SK-MEL-5 (cell line): ENCODE measurements at regions not wholly inside any gene's neighbourhood (a gene's known extent, or its start where the extent isn't known, plus 50 kb on each side); places are given as distances from the start of the nearest gene placed in this dataset.
"Not testable (repeated sequence)": the region's sequence is repeated elsewhere in the genome, so short reads cannot be mapped to it uniquely, and the experiment has no call there.

Experiments used
- DNase-seq: peaks from one replicate; pipeline ENCODE4 v3.0.0-alpha.2; 2016; ENCODE audit warnings: low read depth, low spot score
- in situ Hi-C: cut with HindIII; loops from 2 replicates; pipeline ENCODE4 v1.10.0; 2016; ENCODE audit warnings: low sequenced_read_pairs, high pct_unique_total_duplicates, low pct_unique_long_range_greater_than_20kb

DNA sequence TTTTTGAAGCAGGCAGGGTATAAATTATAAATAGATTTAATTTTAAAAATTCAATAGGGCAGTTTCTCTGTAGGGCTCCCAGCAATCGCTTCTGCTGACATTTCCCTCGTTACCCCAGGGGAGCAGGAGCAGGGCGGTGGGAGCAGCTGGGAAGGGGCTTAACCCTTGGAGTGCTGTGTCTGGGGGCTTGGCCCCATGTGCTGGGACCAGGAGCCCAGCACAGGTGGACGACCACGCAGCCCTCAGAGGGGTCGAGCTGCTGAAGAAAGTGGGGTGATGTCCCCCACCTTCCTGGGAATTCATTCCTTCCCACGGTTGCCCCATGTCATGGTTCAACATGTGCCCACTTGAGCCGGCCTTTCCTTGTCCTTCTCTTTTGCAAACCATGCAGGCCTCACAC, 67.5 kb upstream of the STX16 start:
- no peak for DNase-seq
- in situ Hi-C loops, result no loop called here

DNA sequence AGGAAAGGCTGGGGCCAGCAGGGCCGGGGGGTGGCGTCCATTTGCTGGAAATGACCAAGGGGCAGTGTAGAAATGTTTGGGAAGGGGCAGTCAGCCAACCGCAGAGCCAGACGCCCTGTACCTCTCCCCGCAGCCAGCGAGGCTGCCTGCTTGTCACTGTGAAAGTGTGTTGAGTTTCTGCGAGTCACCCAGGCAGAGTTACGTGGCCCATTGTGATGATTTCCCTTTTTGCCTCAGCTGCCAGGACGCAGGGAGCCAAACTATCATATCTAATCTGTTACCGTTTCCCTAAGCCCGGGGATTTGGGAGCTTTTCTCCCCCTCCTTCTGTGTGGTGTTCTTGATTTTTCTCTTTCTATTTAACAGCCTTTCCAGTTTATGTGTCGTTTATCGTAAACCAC, 67.9 kb upstream of the STX16 start:
- in situ Hi-C loops, result no loop called here
- no peak for DNase-seq

DNA sequence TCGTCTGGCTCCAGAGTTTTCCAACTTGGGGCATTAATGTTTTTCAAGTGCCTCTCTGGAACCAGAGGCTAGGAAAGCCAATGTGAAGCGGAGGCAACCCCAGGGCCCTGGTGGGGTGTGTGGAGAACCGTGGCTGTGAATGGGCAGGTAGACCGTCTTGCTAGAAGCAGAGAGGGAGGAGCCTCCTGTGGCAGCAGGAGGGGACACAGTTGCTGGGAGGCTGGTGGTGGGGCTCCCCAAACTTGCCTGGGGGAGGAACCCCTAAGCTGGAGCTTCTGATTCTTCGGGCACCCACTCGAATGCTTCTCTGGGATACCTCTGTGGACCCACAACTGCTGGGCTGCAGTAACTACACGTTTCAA, 65.3 kb upstream of the APCDD1L start:
- DNase-seq, result no peak
- in situ Hi-C loops, result no loop called here

DNA sequence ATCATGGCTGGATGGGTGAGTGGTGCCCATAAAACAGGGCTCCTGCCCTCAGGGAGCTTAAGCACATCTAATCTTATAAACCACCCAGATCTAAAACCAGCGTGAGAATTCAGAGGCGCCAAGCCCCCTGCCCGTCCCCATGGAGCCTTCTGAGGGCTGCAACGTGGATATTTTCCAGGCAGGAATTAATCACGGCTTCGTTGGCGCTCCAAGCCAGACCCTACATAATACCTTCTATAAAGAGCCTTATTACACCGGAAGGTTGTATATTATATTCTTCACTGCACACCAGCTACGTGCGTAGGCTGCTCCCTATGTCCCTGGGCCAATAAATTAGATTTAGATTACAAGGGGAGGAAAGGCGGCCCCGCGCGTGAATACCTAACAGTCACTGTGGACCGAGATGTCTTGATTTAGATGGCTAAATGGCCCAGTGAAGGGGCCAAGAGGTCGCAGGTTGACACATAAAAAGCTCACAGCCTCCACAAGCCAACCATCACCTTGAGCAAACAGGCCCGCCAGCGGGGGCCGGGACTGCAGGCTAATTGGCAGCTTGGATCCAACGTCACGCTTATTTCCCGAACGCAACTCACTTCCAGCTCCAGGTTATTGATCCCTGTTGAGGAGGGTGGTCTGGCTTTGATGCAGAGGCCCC, 64.7 kb upstream of the APCDD1L start:
- in situ Hi-C loops, result no loop called here
- DNase-seq, result no peak

DNA sequence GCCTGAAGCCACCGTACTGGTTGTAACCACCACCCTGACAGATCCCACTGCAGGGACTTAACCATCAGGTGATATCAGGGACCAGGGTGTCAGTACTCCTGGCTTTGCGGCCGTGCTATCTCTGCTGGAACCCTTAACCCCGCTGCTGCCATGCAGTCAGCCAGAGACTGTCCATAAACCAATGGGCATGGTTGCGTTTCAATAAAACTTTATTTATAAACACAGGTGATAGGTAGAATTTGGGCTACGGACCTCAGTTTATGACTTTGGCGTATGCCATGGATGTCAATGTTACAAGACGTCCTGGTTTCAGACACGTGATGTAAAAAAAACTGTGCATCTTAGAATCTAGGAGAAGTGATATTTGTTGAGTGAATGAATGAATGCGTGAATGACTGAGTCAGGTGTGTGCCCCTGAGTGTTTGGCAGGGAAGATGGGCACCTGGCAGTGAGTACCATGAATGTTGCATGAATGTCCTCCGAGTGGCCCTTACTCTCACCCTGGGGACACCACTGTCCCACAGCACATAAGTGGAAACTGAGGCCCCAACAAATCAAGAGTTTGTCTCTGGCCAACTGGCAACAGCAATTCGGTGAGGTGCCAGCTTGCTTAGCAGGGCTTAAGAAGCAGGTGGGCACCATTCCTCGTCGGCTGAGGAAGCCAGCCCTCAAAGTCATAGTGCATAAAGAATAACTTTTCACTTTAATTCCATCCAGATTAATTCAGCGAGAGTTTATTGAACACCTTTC, 64.0 kb upstream of the APCDD1L start:
- DNase-seq, result no peak
- in situ Hi-C loops, result no loop called here

DNA sequence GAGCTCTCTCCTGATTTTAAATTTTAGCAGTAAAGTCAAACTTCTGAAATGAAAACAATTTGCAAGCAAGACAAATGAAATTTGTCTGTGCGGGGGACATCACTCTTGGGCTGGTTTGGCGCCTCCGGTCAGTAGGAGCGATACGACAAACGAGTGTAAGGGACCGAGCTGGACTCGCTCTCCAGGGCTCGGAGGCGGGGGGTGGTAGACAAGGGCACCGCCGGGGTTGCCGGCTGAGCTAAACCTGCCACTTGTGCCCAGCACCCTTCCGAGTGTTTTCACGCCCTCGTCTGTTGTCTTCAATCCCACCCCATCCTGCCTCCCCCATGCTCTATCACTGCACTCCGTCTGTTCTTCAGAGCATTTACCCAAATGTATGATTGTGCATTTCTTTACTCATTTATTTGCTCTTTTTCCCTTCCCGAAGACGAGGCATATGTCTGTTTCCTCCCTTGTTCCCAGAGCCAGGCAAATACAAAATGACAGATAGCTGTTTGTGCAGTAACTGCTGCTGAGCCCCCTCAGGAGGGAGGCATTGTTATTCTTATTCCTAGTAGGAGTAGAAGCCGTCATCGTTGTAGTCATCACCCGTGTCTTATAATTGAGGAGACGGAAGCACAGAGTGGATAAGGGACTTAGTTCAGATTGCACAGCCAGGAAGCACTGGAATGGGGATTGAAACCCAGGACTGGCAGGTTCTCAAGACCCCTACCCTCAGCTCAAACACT, 62.8 kb upstream of the APCDD1L start:
- DNase-seq, result no peak
- in situ Hi-C loops, result no loop called here

DNA sequence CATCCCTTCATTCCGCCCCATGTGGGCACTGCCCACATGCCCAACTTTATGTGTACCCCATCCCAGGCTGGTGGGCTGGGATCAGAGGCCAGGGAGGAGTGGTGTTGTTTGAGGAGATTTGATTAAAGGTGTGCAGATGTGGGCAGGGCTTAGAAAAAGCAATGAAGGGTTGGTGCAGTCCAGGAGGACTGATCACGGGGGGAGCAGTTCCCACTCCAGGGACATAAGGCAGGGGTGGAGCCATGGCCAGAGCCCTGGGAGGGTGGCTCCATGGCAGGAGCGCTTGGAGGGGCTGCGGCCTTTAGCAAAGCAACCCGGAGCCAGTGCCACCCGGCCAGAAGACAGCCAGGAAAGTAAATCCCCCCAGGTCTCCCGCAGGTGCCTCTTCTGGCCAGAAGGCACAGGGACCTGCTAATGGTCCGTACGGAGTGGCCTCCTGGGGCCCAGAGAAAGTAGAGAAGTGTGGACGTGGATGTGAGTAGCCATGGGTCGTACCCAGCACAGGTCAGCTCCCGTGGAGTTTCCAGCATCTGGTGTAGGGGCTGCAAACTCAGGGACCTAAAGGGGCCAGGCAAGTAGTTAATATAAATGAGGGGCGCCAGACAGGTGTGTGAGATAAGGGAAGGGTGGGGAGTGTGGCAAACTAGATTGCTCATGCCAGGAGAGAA, 62.1 kb upstream of the APCDD1L start:
- in situ Hi-C loops, result no loop called here
- DNase-seq, result no peak

DNA sequence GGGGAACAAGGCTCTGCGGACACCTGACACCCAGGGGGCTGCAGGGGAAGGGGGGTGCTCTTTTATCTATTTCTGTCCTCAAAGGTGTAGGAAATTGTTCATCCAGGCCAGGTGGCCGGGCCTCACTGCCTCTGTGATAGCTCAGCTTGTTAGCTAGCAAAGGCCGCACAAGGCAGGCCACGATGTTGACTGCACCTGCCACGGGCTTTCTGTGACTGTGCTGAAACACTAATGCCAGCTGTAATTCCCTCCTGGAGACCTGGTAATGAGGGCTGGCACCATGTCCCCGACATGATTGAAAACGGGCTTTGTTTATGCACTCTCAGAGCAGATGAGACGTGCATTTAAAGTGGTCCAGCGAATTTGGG, 61.4 kb upstream of the APCDD1L start:
- no peak for DNase-seq
- in situ Hi-C loops, result no loop called here

DNA sequence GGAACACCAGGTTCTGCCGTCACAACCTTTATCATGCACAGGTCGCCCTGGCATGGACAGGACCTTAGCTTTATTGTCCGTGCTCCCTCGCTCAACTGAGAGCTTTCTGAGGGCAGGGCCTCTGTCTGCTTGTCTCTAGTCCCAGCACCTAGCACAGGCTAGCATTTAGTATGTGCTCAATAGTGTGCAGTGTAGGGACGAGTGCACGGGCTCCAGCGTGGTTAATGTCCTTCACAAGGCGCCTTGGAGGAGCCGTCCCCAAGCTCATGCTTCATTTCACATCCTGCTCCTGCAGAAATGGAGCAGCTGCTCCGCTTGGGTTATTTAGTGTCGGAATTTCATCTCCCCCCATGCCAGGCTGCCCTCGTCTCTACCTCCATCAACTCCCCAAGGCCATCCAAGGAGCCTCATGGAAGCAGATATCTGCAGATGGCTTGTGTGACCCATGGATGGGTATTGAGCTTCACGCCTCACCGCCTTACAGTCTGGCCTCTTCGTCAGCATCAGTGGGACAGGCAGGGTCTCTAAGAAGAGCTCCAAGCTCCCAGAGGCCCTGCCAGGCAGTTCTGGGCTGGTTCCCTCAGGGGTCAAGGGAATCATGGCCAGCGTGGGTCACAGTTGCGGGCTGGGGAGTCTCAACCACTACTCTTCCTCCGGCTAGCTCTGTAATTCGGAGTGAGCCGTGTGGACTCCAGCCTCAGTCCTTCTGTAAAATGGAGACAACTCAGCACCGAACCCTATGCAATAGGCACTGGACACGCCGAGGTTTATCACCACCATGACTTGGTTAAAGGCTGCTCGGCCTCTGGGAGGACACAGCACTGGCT, 60.8 kb upstream of the APCDD1L start:
- DNase-seq, result no peak

DNA sequence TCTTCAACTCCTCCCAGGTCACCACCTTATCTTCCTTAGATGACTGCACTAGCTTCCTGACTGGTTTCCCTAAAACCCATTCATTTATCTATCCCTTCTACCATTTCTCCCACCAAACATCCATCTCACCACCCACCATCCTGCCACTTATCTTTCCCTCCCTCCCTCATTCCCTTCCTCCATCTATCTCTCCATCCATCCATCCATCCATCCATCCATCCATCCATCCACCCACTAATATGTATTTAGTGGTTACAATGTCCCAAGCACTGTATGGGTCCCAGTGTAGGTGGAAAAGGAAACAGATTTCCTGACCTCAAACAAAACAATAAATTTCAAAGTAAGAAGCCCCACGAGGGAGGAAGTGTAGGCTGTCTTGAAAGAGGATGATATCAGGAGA, 59.3 kb upstream of the APCDD1L start:
- in situ Hi-C loops, result no loop called here

More for the DNA sequence above, 60.8 kb upstream of the APCDD1L start:
- in situ Hi-C loops, result no loop called here

DNA sequence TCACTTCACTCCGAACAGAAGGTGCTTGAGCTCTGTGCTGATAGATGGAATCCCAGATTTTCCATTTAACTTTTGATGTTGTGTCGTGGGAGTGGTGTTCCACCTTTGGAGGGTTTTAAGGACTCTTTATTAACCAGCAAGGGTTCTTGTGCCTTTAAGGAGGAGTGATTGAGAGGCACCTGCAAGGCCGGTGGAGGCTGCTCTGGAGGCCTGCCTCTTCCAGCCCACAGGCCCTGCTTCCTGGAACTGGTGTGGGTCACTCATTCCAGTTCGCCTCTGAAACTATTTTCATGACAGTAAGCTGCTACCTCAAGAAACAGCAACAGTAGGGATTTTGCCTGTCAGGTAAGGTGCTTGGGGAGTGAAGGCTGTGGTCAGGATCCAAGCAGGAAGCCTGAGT, 58.8 kb upstream of the APCDD1L start:
- DNase-seq, result no peak
- in situ Hi-C loops, result no loop called here

More for the DNA sequence above, 59.3 kb upstream of the APCDD1L start:
- no peak for DNase-seq

DNA sequence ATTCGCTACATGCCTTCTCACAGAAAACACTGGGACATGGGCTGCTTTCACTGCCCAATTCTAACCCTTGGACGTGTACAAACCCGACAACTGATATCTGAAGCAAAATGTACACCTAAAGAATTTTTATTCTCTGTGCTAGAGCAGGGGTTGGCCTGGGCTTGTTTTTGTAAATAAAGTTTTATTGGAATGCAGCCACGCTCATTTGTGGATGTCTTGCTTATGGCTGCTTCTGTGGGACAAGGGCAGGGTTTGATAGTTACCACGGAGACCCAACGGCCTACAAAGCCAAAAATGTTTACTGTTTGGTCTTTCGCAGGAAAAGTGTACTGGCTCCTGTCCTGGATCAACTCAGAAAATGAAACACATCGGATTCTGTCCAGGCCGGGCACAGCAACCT, 58.1 kb upstream of the APCDD1L start:
- DNase-seq, result no peak
- in situ Hi-C loops, result no loop called here

DNA sequence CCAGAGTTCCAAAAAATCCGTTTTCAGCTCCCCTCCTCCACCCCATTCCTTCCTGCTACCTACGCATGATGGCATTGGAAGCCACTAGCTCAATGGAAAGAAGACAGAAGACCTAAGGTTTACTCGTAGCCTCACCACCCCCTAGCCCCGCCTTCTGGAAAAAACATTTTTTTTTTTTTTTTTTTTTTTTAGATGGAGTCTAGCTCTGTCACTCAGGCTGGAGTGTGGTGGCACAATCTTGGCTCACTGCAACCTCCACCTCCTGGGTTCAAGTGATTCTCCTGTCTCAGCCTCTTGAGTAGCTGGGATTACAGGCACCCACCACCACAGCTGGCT, 57.2 kb upstream of the APCDD1L start:
- DNase-seq, in situ Hi-C loops: not testable (repeated sequence)

DNA sequence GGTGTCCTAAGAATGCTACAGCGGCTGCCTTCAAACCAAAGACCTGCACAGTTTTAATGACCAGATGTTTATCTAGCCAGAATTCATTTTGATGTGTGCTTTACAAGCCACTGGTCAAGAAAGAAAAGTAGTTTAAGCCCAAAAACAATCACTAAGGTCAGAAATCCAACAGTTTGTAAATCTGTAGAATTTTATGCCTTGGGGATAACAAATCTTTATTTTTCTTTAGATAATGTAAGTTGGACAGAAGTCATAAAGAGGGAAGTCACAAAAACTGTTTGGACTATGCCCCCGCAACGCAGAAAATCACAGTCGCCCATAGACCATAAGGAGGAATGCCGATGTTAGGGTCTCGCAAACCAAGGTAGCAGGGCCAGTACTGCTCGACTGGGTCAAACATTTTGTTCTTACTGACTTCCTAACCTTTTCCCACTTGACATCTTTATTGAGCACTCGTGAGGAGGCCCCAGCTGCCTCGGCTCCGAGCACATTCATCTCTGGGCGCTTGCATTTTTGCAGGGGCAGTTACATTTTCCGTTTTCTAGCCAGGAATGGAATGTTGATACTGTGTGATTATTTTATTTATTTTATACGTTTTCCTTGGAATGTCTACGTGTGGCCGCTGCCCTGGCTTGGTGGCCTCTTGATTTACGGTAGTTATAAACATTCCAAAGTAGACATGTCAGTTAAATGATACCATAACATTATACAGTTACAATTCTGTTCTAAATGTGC, 56.7 kb upstream of the APCDD1L start:
- in situ Hi-C loops, result no loop called here
- no peak for DNase-seq

DNA sequence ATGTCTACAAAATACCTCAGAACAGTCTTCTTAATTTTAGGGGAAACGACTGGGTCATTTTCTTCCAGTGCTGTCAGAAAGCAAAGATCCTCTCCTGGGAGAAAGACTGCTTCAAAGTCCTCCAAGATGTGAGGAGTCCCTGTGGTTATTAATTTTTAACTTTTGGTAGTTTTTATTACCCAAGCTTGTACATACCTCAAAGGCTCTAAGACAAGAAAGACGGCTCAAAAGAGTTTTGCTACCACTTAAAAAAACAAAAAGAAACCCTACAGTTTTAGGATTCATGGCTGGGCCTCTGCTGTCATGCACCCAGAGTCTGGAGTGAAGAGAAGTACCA, 56.1 kb upstream of the APCDD1L start:
- in situ Hi-C loops, result no loop called here

DNA sequence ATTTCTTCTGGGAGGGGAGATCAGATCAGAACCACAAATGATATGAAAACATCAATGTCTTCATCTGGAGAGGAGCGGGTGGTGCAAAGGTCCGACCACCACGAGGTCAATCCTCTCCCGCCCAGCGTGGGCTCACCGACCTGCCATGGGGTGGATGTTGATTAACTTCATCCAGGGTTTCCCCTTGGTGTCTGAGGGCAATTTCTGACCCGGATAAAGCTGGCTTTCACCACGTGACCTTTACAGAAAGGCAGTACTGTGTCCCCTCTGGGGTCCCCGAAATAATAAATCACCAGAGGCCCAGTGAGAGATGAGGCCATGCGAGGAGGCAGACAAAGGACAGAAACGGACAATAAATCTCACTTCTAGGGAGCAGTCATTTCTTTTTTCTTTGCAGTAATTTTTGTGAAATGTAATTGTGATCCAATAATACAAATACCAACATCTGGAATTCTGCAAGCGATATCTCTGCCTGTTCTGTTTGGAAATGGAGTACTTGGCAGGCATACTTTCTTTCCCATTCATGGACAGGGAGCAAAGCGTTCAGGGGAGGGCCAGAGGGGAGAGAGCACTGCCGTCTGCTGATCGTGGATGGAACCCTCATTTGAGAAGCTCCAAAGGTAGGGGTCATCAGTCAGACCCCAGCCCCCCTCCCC, 55.1 kb upstream of the APCDD1L start:
- no peak for DNase-seq
- in situ Hi-C loops, result no loop called here

More for the DNA sequence above, 56.1 kb upstream of the APCDD1L start:
- DNase-seq, result no peak
